ENCODE measurements at regions not wholly inside any gene's neighbourhood (a gene's known extent, or its start where the extent isn't known, plus 50 kb on each side); places are given as distances from the start of the nearest gene placed in this dataset.

DNA sequence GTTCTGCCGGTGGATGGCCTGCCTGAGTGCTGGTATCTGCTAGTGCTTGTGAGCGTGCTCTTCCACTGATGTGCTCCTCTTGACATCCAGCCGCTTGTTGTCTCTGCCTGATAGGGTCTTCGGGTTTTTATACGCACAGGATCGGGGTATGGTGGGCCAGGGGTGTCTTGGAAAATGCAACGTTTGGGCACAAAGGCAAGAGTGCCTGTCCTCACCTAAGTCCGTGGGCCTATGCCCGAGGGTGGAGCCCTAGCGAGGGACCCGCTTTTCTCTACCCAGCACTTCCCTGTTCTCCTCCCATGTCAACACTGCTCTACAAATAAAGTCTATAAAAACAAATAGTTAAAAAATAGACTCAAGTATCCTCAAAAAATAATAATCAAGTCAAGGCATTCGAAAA is 1007.8 kb downstream of the PLA2G4A start:
- TF ChIP-seq EP300 (IDR thresholded peaks at IDR 0.05; ENCODE audit: borderline replicate concordance): no peak
- TF ChIP-seq, protein P1, sequence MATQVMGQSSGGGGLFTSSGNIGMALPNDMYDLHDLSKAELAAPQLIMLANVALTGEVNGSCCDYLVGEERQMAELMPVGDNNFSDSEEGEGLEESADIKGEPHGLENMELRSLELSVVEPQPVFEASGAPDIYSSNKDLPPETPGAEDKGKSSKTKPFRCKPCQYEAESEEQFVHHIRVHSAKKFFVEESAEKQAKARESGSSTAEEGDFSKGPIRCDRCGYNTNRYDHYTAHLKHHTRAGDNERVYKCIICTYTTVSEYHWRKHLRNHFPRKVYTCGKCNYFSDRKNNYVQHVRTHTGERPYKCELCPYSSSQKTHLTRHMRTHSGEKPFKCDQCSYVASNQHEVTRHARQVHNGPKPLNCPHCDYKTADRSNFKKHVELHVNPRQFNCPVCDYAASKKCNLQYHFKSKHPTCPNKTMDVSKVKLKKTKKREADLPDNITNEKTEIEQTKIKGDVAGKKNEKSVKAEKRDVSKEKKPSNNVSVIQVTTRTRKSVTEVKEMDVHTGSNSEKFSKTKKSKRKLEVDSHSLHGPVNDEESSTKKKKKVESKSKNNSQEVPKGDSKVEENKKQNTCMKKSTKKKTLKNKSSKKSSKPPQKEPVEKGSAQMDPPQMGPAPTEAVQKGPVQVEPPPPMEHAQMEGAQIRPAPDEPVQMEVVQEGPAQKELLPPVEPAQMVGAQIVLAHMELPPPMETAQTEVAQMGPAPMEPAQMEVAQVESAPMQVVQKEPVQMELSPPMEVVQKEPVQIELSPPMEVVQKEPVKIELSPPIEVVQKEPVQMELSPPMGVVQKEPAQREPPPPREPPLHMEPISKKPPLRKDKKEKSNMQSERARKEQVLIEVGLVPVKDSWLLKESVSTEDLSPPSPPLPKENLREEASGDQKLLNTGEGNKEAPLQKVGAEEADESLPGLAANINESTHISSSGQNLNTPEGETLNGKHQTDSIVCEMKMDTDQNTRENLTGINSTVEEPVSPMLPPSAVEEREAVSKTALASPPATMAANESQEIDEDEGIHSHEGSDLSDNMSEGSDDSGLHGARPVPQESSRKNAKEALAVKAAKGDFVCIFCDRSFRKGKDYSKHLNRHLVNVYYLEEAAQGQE (IDR thresholded peaks at IDR 0.05; ENCODE audit: low read depth): no peak
- TF ChIP-seq EGR1 (IDR thresholded peaks at IDR 0.05): no peak
- no peak for TF ChIP-seq YY1 (IDR thresholded peaks at IDR 0.05; ENCODE audit: low read depth)
- TF ChIP-seq TAF1 (IDR thresholded peaks at IDR 0.05; ENCODE audit: low read depth): no peak
- TF ChIP-seq, protein P2, sequence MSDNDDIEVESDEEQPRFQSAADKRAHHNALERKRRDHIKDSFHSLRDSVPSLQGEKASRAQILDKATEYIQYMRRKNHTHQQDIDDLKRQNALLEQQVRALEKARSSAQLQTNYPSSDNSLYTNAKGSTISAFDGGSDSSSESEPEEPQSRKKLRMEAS (IDR thresholded peaks at IDR 0.05): no peak
- TF ChIP-seq CEBPB (IDR thresholded peaks at IDR 0.05): no peak
- no peak for TF ChIP-seq TEAD4 (IDR thresholded peaks at IDR 0.05)
- TF ChIP-seq CREB1 (IDR thresholded peaks at IDR 0.05; ENCODE audit: low read depth): no peak
- TF ChIP-seq RAD21 (IDR thresholded peaks at IDR 0.05; ENCODE audit: low read depth): no peak
